ENCODE measurements at regions not wholly inside any gene's neighbourhood (a gene's known extent, or its start where the extent isn't known, plus 50 kb on each side); places are given as distances from the start of the nearest gene placed in this dataset.
"Not testable (repeated sequence)": the region's sequence is repeated elsewhere in the genome, so short reads cannot be mapped to it uniquely, and the experiment has no call there.

- no peak for TF ChIP-seq JUND (IDR thresholded peaks at IDR 0.05; ENCODE audit: low read depth)
- no peak for DNase-seq (ENCODE audit: low read depth in 1 of 2, low spot score in 1 of 2)
- in situ Hi-C loops (cut with HindIII; ENCODE audit: low pct_unique_long_range_greater_than_20kb, low sequenced_read_pairs): no loop called here
Measured at GRCh38 chr5:136474466-136474865, 109.1 kb upstream of the TRPC7 start.

GRCh38 chr5:136467632-136468031 is 102.3 kb upstream of the TRPC7 start:
- in situ Hi-C loops (cut with HindIII; ENCODE audit: low pct_unique_long_range_greater_than_20kb, low sequenced_read_pairs): no loop called here
- TF ChIP-seq JUND (IDR thresholded peaks at IDR 0.05; ENCODE audit: low read depth): no peak

GRCh38 chr5:136466041-136466415 is 100.7 kb upstream of the TRPC7 start:
- no peak for DNase-seq (ENCODE audit: low read depth in 1 of 2, low spot score in 1 of 2)
- in situ Hi-C loops (cut with HindIII; ENCODE audit: low pct_unique_long_range_greater_than_20kb, low sequenced_read_pairs): no loop called here
- no peak for TF ChIP-seq JUND (IDR thresholded peaks at IDR 0.05; ENCODE audit: low read depth)

More at GRCh38 chr5:136467632-136468031, 102.3 kb upstream of the TRPC7 start:
- DNase-seq (ENCODE audit: low read depth in 1 of 2, low spot score in 1 of 2): no peak

- DNase-seq (ENCODE audit: low read depth in 1 of 2, low spot score in 1 of 2): no peak
- in situ Hi-C loops (cut with HindIII; ENCODE audit: low pct_unique_long_range_greater_than_20kb, low sequenced_read_pairs): no loop called here
- TF ChIP-seq JUND (IDR thresholded peaks at IDR 0.05; ENCODE audit: low read depth): no peak
Measured at GRCh38 chr5:136458481-136458880, 93.1 kb upstream of the TRPC7 start.

- TF ChIP-seq JUND (IDR thresholded peaks at IDR 0.05; ENCODE audit: low read depth): no peak
- DNase-seq (ENCODE audit: low read depth in 1 of 2, low spot score in 1 of 2): peak in 1 of 2 experiments; percentile 12
- in situ Hi-C loops (cut with HindIII; ENCODE audit: low pct_unique_long_range_greater_than_20kb, low sequenced_read_pairs): no loop called here
Measured at GRCh38 chr5:136457390-136458013, 92.2 kb upstream of the TRPC7 start.

- in situ Hi-C loops (cut with HindIII; ENCODE audit: low pct_unique_long_range_greater_than_20kb, low sequenced_read_pairs): no loop called here
- DNase-seq (ENCODE audit: low read depth in 1 of 2, low spot score in 1 of 2): no peak
- no peak for TF ChIP-seq JUND (IDR thresholded peaks at IDR 0.05; ENCODE audit: low read depth)
Measured at GRCh38 chr5:136455409-136455808, 90.1 kb upstream of the TRPC7 start.

- no peak for DNase-seq (ENCODE audit: low read depth in 1 of 2, low spot score in 1 of 2)
- no peak for TF ChIP-seq JUND (IDR thresholded peaks at IDR 0.05; ENCODE audit: low read depth)
- in situ Hi-C loops (cut with HindIII; ENCODE audit: low pct_unique_long_range_greater_than_20kb, low sequenced_read_pairs): no loop called here
Measured at GRCh38 chr5:136453986-136454758, 88.8 kb upstream of the TRPC7 start.

- in situ Hi-C loops (cut with HindIII; ENCODE audit: low pct_unique_long_range_greater_than_20kb, low sequenced_read_pairs): no loop called here
- DNase-seq (ENCODE audit: low read depth in 1 of 2, low spot score in 1 of 2): no peak
- TF ChIP-seq JUND (IDR thresholded peaks at IDR 0.05; ENCODE audit: low read depth): no peak
Measured at GRCh38 chr5:136453199-136453598, 87.9 kb upstream of the TRPC7 start.

GRCh38 chr5:136447576-136447975 is 82.2 kb upstream of the TRPC7 start:
- in situ Hi-C loops (cut with HindIII; ENCODE audit: low pct_unique_long_range_greater_than_20kb, low sequenced_read_pairs); DNase-seq (ENCODE audit: low read depth in 1 of 2, low spot score in 1 of 2): not testable (repeated sequence)

- no peak for TF ChIP-seq JUND (IDR thresholded peaks at IDR 0.05; ENCODE audit: low read depth)
- in situ Hi-C loops (cut with HindIII; ENCODE audit: low pct_unique_long_range_greater_than_20kb, low sequenced_read_pairs): no loop called here
- no peak for DNase-seq (ENCODE audit: low read depth in 1 of 2, low spot score in 1 of 2)
Measured at GRCh38 chr5:136446565-136446964, 81.2 kb upstream of the TRPC7 start.

- in situ Hi-C loops (cut with HindIII; ENCODE audit: low pct_unique_long_range_greater_than_20kb, low sequenced_read_pairs); DNase-seq (ENCODE audit: low read depth in 1 of 2, low spot score in 1 of 2): not testable (repeated sequence)
Measured at GRCh38 chr5:136444099-136444498, 78.8 kb upstream of the TRPC7 start.

- DNase-seq (ENCODE audit: low read depth in 1 of 2, low spot score in 1 of 2): no peak
- in situ Hi-C loops (cut with HindIII; ENCODE audit: low pct_unique_long_range_greater_than_20kb, low sequenced_read_pairs): no loop called here
- TF ChIP-seq JUND (IDR thresholded peaks at IDR 0.05; ENCODE audit: low read depth): no peak
Measured at GRCh38 chr5:136439367-136439766, 74.0 kb upstream of the TRPC7 start.

GRCh38 chr5:136435946-136436543 is 70.7 kb upstream of the TRPC7 start:
- DNase-seq (ENCODE audit: low read depth in 1 of 2, low spot score in 1 of 2): no peak
- in situ Hi-C loops (cut with HindIII; ENCODE audit: low pct_unique_long_range_greater_than_20kb, low sequenced_read_pairs): no loop called here
- no peak for TF ChIP-seq JUND (IDR thresholded peaks at IDR 0.05; ENCODE audit: low read depth)

Data from T47D (cell line).